K562 (cell line): ENCODE measurements at regions not wholly inside any gene's neighbourhood (a gene's known extent, or its start where the extent isn't known, plus 50 kb on each side); places are given as distances from the start of the nearest gene placed in this dataset.

Experiments
- ATAC-seq: fragments of 200-7000 bp; cut with Tn5 transposase; 3 replicates; pipeline ENCODE4 v1.9.1; 2020; ENCODE audit warnings: moderate library complexity
- BruUV-seq: library from RNA; stranded (reverse); fragments of 400-500 nt; replicated peaks from 2 replicates; lab custom pipeline; 2021; lab: Mats Ljungman, UMichigan
- CTCF ChIA-PET: fragments of 300-600 bp; formaldehyde crosslinking; extraction: SDS; loops from one replicate; lab custom pipeline; 2021; ENCODE audit warnings: low intra/inter-chr PET ratio; lab: Yijun Ruan, JAX
- POLR2A ChIA-PET: fragments of 300-600, 350-650 bp; sonication (Branson Sonifier 250); formaldehyde crosslinking; extraction: SDS; loops from one replicate; lab custom pipeline; 2021; ENCODE audit warnings: antibody characterized with exemption, inconsistent platforms; lab: Yijun Ruan, JAX
- DNase-seq, 4 experiments: peaks; one replicate each; pipeline versions ENCODE4 v3.0.0 to v3.0.0-alpha.2; 2011 to 2018; ENCODE audit warnings: low spot score in 3 of 4, mixed read lengths in 3 of 4; ENCODE audit errors: extremely low read depth in 1 of 4
- FAIRE-seq: peaks from 2 replicates; lab custom pipeline; 2011; peaks lifted over from hg19 to GRCh38; lab: Jason Lieb, UNC
- H2AFZ ChIP-seq: 2 replicates; pipeline ENCODE4 v1.6.0; 2011; ENCODE audit warnings: low read depth, low read length, control low read depth, inconsistent platforms
- H3K27ac ChIP-seq: fragments of 200-600 bp; 3 replicates; pipeline ENCODE4 v1.8.0; 2011; ENCODE audit warnings: low read depth, mild to moderate bottlenecking, control low read depth, inconsistent platforms, low read length, moderate library complexity, mixed read lengths; ENCODE audit errors: extremely low read depth
- H3K27me3 ChIP-seq, 2 experiments: fragments of 300-600 bp in 1 of 2; 2 replicates in 1 of 2; 3 replicates in 1 of 2; pipeline versions ENCODE4 v1.6.0 to v1.8.0; 2011; ENCODE audit warnings: inconsistent platforms in 2 of 2, low read length in 2 of 2, mild to moderate bottlenecking in 1 of 2, mixed read lengths in 1 of 2, moderate library complexity in 1 of 2; ENCODE audit not compliant: control insufficient read depth in 2 of 2, insufficient read depth in 2 of 2
- H3K36me3 ChIP-seq: fragments of 300-600 bp; 3 replicates; pipeline ENCODE4 v1.8.0; 2011; ENCODE audit warnings: mild to moderate bottlenecking, low read length, inconsistent platforms; ENCODE audit not compliant: control insufficient read depth, insufficient read depth
- H3K4me1 ChIP-seq, 2 experiments: fragments of 200-600 bp in 1 of 2; replicated peaks in 1 of 2; 2 replicates in 1 of 2; 3 replicates in 1 of 2; pipeline versions ENCODE4 v1.5.1 to v1.8.0; 2011; ENCODE audit warnings: inconsistent platforms in 2 of 2, low read length in 2 of 2, mild to moderate bottlenecking in 1 of 2, mixed read lengths in 1 of 2, moderate library complexity in 1 of 2; ENCODE audit not compliant: control insufficient read depth in 2 of 2, insufficient read depth in 2 of 2
- H3K4me2 ChIP-seq: 2 replicates; pipeline ENCODE4 v1.6.1; 2011; ENCODE audit warnings: low read length, control low read depth, inconsistent platforms, mixed read lengths; ENCODE audit not compliant: insufficient read depth
- H3K4me3 ChIP-seq: fragments of 200-600 bp; sonication (generic), shearing (Covaris generic); 2 replicates; pipeline ENCODE4 v1.5.1; 2016; ENCODE audit warnings: control low read depth, inconsistent platforms
- H3K79me2 ChIP-seq: fragments of 200-600 bp; 3 replicates; pipeline ENCODE4 v1.8.0; 2011; ENCODE audit warnings: low read length, inconsistent platforms; ENCODE audit not compliant: control insufficient read depth, insufficient read depth
- H3K9ac ChIP-seq, 2 experiments: 2 replicates each; pipeline versions ENCODE4 v1.6.0 to v1.6.1; 2011; ENCODE audit warnings: low read depth in 2 of 2, low read length in 2 of 2, control low read depth in 1 of 2, inconsistent platforms in 1 of 2, mild to moderate bottlenecking in 1 of 2, mixed read lengths in 1 of 2; ENCODE audit not compliant: insufficient read depth in 1 of 2
- H3K9me1 ChIP-seq: one replicate; pipeline ENCODE4 v1.6.0; 2011; ENCODE audit warnings: inconsistent platforms, mild to moderate bottlenecking, low read length, moderate library complexity; ENCODE audit not compliant: control insufficient read depth, insufficient read depth
- H3K9me3 ChIP-seq: replicated peaks from 2 replicates; pipeline ENCODE4 v1.5.1; 2011; ENCODE audit warnings: low read depth, low read length, inconsistent platforms; ENCODE audit not compliant: control insufficient read depth, insufficient read depth
- H4K20me1 ChIP-seq: replicated peaks from 2 replicates; pipeline ENCODE4 v1.6.1; 2011; ENCODE audit warnings: low read length, inconsistent platforms, mixed read lengths; ENCODE audit not compliant: control insufficient read depth, insufficient read depth
- ARID3B ChIP-seq: fragments of 250-450 bp; sonication (Bioruptor Pico); IDR thresholded peaks from 2 replicates; pipeline ENCODE4 v1.4.0; 2020; ENCODE audit warnings: borderline replicate concordance
- CEBPZ ChIP-seq: fragments of 150-350 bp; IDR thresholded peaks from 2 replicates; pipeline ENCODE4 v1.6.1; 2014; ENCODE audit warnings: low read depth, mild to moderate bottlenecking, low read length, borderline replicate concordance
- FOS ChIP-seq: IDR thresholded peaks from 3 replicates; pipeline ENCODE4 v1.6.1; 2011; ENCODE audit not compliant: insufficient read length; ENCODE audit errors: extremely low read depth
- FOXA1 ChIP-seq: fragments of 450-650 bp; IDR thresholded peaks from 2 replicates; pipeline ENCODE4 v1.6.1; 2016; ENCODE audit warnings: mild to moderate bottlenecking, borderline replicate concordance
- MBD2 ChIP-seq: sonication (generic); IDR thresholded peaks from 2 replicates; pipeline ENCODE4 v1.6.1; 2016; ENCODE audit warnings: low read depth, borderline replicate concordance
- PREB ChIP-seq: sonication (generic); formaldehyde crosslinking; IDR thresholded peaks from 2 replicates; pipeline ENCODE4 v1.8.1; 2023; ENCODE audit warnings: mild to moderate bottlenecking, missing genetic modification reagents
- PRPF4 ChIP-seq: fragments of 200-400 bp; formaldehyde crosslinking; IDR thresholded peaks from one replicate; pipeline ENCODE4 v1.6.1; 2017; ENCODE audit warnings: low read length, low read depth, mild to moderate bottlenecking; ENCODE audit not compliant: insufficient read depth, poor library complexity, severe bottlenecking
- SMARCA5 ChIP-seq: fragments of 450-650 bp; IDR thresholded peaks from 2 replicates; pipeline ENCODE4 v1.6.1; 2016
- SMARCC2 ChIP-seq: fragments of 450-650 bp; IDR thresholded peaks from 2 replicates; pipeline ENCODE4 v1.6.1; 2017; ENCODE audit warnings: antibody characterized with exemption, moderate library complexity, mild to moderate bottlenecking, low read depth
- SREBF1 ChIP-seq: fragments of 150-350 bp; IDR thresholded peaks from 2 replicates; pipeline ENCODE4 v1.6.1; 2014; ENCODE audit warnings: antibody characterized with exemption, low read depth, low read length, borderline replicate concordance
- ZBTB43 ChIP-seq: sonication (generic); formaldehyde crosslinking; IDR thresholded peaks from 2 replicates; pipeline ENCODE4 v1.8.0; 2023; ENCODE audit warnings: mild to moderate bottlenecking, missing genetic modification reagents
- ZKSCAN1 ChIP-seq: fragments of 150-350 bp; IDR thresholded peaks from 2 replicates; pipeline ENCODE4 v1.6.1; 2016; ENCODE audit warnings: low read depth, low read length
- ZNF143 ChIP-seq: sonication (generic); formaldehyde crosslinking; IDR thresholded peaks from 2 replicates; pipeline ENCODE4 v1.9.0; 2022; ENCODE audit warnings: mild to moderate bottlenecking, missing genetic modification reagents
- WGBS: fragments of 100-300 bp; shearing (Covaris generic); methylation state at CpG from one replicate; pipeline ENCODE4 v1.1.6; 2016; ENCODE audit warnings: low coverage, mixed read lengths; ENCODE audit not compliant: insufficient coverage; ENCODE audit errors: missing lambda C conversion rate; 5-methylcytosine and 5-hydroxymethylcytosine counted together
- in situ Hi-C: fragments of 300-500 bp; cut with MboI; formaldehyde crosslinking; loops from 4 replicates; pipeline ENCODE4 v1.15.0; 2018; ENCODE audit warnings: inconsistent platforms, mixed read lengths
- intact Hi-C: fragments of 100-400 bp; cut with micrococcal nuclease; formaldehyde crosslinking; loops from 2 replicates; pipeline ENCODE4 v1.14.2; 2022

- TF ChIP-seq PRPF4 (no peak), SREBF1 (no peak)
Measured at GRCh38 chr3:148441191-148441590, 256.5 kb upstream of the AGTR1 start (continued).

- no peak for ATAC-seq
- no peak overlapping the region for H3K27ac ChIP-seq
- TF ChIP-seq ZNF143 (CRISPR knock-in tag) = no peak
- no peak for TF ChIP-seq FOS
- TF ChIP-seq SMARCA5 = no peak
- no peak for TF ChIP-seq ARID3B
- no peak for TF ChIP-seq MBD2
- no peak for TF ChIP-seq PREB (CRISPR knock-in tag)
- no peak for TF ChIP-seq ZKSCAN1
- no peak for TF ChIP-seq ZBTB43
- TF ChIP-seq CEBPZ = no peak
- TF ChIP-seq FOXA1 = no peak
- TF ChIP-seq SMARCC2 = no peak
Measured at GRCh38 chr3:148450819-148451218, 246.9 kb upstream of the AGTR1 start.

More at GRCh38 chr3:148450819-148451218, 246.9 kb upstream of the AGTR1 start:
- BruUV-seq = no TSS peak
- intact Hi-C loops = no loop called here
- no peaks in the 10 kb centered on the region for H3K9me1 ChIP-seq
- H3K4me2 ChIP-seq = no peak overlapping the region
- H4K20me1 ChIP-seq = no peaks in the 10 kb centered on the region
- H2AFZ ChIP-seq = no peak overlapping the region
- no peak overlapping the region for H3K4me3 ChIP-seq
- H3K9me3 ChIP-seq = no peaks in the 10 kb centered on the region; the same call in 1 of the 2 replicates
- no peak for DNase-seq
- H3K4me1 ChIP-seq = no peaks in the 10 kb centered on the region
- ChIA-PET CTCF (no interaction called here), POLR2A (no interaction called here)
- no peak overlapping the region for H3K9ac ChIP-seq
- H3K36me3 ChIP-seq = no peaks in the 10 kb centered on the region
- H3K27me3 ChIP-seq = no peaks in the 10 kb centered on the region
- in situ Hi-C loops = no loop called here
- 0% methylated on average over 5 of the region's 5 CpGs for WGBS
- FAIRE-seq = no peak
- H3K79me2 ChIP-seq = no peaks in the 10 kb centered on the region
